ENCODE measurements at regions not wholly inside any gene's neighbourhood (a gene's known extent, or its start where the extent isn't known, plus 50 kb on each side); places are given as distances from the start of the nearest gene placed in this dataset.
"Not testable (repeated sequence)": the region's sequence is repeated elsewhere in the genome, so short reads cannot be mapped to it uniquely, and the experiment has no call there.

GRCh38 chr4:137748616-137749015, 216.3 kb upstream of the PCDH18 start:
- Histone ChIP-seq H3K9me3 (ENCODE audit: control insufficient read depth, insufficient read depth, low read length) (no peaks in the 10 kb centered on the region), H3K36me3 (ENCODE audit: control insufficient read depth, insufficient read depth, low read length) (no peaks in the 10 kb centered on the region), H3K4me3 (ENCODE audit: low read depth, low read length) (no peak overlapping the region), H3K27me3 (ENCODE audit: control insufficient read depth, insufficient read depth, low read length) (no peaks in the 10 kb centered on the region), H3K9ac (ENCODE audit: low read depth, low read length) (no peak overlapping the region), H3K27ac (ENCODE audit: low read depth, low read length) (no peak overlapping the region), H3K4me1 (ENCODE audit: control insufficient read depth, insufficient read depth, low read length) (0 out of 2 replicates have a peak, but pooled peaks cover 4% of the 10 kb centered on the region)

GRCh38 chr4:137740141-137740540, 207.8 kb upstream of the PCDH18 start:
- no peak overlapping the region for H3K27ac ChIP-seq (ENCODE audit: low read depth, low read length)
- H3K9me3 ChIP-seq (ENCODE audit: control insufficient read depth, insufficient read depth, low read length), result no peaks in the 10 kb centered on the region
- no peak overlapping the region for H3K9ac ChIP-seq (ENCODE audit: low read depth, low read length)
- H3K4me1 ChIP-seq (ENCODE audit: control insufficient read depth, insufficient read depth, low read length), result 0 out of 2 replicates have a peak, but pooled peaks cover 4% of the 10 kb centered on the region
- H3K4me3 ChIP-seq (ENCODE audit: low read depth, low read length), result no peak overlapping the region
- H3K27me3 ChIP-seq (ENCODE audit: control insufficient read depth, insufficient read depth, low read length), result no peaks in the 10 kb centered on the region
- H3K36me3 ChIP-seq (ENCODE audit: control insufficient read depth, insufficient read depth, low read length), result no peaks in the 10 kb centered on the region

DNA sequence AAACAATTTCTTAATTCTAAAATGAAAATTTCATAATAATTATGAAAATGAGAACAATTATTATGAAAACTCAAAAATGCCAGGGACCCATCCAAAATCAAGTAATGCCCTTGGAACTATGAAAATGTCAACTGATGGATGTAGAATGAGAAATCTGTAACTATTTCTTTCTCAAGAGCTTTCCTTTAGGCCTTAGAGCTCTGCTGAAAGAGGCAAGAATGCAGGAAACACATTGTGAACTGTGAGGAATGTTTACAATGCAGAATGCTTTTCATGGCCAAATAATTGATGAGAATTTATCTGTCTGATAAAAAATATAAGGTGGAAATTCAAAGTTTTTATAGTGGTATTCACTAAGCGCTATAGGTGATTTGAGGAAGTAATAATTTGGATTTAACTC, 207.1 kb upstream of the PCDH18 start:
- Histone ChIP-seq H3K9me3 (ENCODE audit: control insufficient read depth, insufficient read depth, low read length) (no peaks in the 10 kb centered on the region), H3K4me1 (ENCODE audit: control insufficient read depth, insufficient read depth, low read length) (0 out of 2 replicates have a peak, but pooled peaks cover 4% of the 10 kb centered on the region), H3K27me3 (ENCODE audit: control insufficient read depth, insufficient read depth, low read length) (no peaks in the 10 kb centered on the region), H3K9ac (ENCODE audit: low read depth, low read length) (no peak overlapping the region), H3K4me3 (ENCODE audit: low read depth, low read length) (no peak overlapping the region), H3K36me3 (ENCODE audit: control insufficient read depth, insufficient read depth, low read length) (no peaks in the 10 kb centered on the region), H3K27ac (ENCODE audit: low read depth, low read length) (no peak overlapping the region)

DNA sequence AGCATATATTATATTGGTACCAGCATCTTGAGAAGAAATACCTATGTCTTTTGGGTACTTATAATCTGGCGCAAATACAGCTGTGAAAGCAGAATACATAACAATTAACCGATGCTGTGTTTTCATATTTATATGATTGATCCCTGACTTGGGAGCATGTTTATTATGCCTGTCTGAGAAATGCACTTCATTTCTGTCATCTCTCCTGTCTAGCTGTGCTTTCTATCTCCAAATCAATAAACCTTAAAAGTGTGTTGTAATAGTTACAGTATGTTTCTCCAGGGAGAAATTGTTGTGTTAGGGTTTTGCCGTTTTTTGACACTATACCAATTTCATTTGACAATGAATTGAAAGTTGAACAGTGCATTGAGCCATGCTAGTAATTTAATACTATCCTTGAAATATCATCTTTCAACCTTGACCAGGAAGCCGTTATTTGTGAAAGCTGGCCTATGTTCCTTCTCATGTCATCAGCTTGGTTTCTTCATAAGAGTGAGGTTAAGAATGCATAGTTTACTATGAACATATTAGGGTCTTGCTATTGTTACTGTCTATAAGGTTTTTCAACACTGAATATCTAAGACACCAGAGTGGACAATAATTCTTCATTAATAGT, 206.2 kb upstream of the PCDH18 start:
- Histone ChIP-seq H3K27ac (ENCODE audit: low read depth, low read length) (no peak overlapping the region), H3K36me3 (ENCODE audit: control insufficient read depth, insufficient read depth, low read length) (no peaks in the 10 kb centered on the region), H3K9ac (ENCODE audit: low read depth, low read length) (no peak overlapping the region), H3K4me3 (ENCODE audit: low read depth, low read length) (no peak overlapping the region), H3K9me3 (ENCODE audit: control insufficient read depth, insufficient read depth, low read length) (no peaks in the 10 kb centered on the region), H3K27me3 (ENCODE audit: control insufficient read depth, insufficient read depth, low read length) (no peaks in the 10 kb centered on the region), H3K4me1 (ENCODE audit: control insufficient read depth, insufficient read depth, low read length) (no peaks in the 10 kb centered on the region)

DNA sequence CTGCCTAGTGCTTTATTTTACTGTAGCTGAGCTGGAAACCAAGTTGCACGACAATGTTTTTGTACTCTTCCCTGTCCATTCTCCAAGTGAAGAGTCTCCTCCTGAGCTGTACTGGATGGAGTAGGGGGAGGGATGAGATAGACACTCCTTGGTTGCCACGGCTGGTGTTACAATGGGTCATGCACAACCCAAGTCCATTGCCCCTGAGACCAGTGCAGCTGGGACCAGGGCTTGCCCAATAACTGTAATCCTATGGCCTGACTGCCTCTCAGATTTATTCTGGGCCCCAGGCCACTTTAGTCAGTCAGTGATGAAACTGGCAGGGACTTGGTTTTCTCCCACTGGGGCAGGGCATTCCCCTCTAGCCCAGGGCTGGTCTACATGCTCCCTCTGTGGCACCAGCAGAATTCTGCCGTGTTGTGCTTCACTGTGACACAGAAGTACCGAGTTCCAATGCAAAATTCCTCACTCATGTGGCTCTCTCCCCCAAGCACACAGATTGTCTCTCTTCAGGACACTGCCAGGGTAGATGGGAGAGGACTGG, 203.3 kb upstream of the PCDH18 start:
- Histone ChIP-seq H3K4me3 (ENCODE audit: low read depth, low read length) (no peak overlapping the region), H3K27me3 (ENCODE audit: control insufficient read depth, insufficient read depth, low read length) (no peaks in the 10 kb centered on the region), H3K9ac (ENCODE audit: low read depth, low read length) (no peak overlapping the region)

GRCh38 chr4:137733174-137734141, 201.2 kb upstream of the PCDH18 start:
- not testable (repeated sequence) for H3K27ac ChIP-seq (ENCODE audit: low read depth, low read length); H3K27me3 ChIP-seq (ENCODE audit: control insufficient read depth, insufficient read depth, low read length); H3K4me3 ChIP-seq (ENCODE audit: low read depth, low read length); H3K4me1 ChIP-seq (ENCODE audit: control insufficient read depth, insufficient read depth, low read length); H3K36me3 ChIP-seq (ENCODE audit: control insufficient read depth, insufficient read depth, low read length); H3K9me3 ChIP-seq (ENCODE audit: control insufficient read depth, insufficient read depth, low read length); H3K9ac ChIP-seq (ENCODE audit: low read depth, low read length)

More for the DNA sequence above, 203.3 kb upstream of the PCDH18 start:
- no peaks in the 10 kb centered on the region for H3K4me1 ChIP-seq (ENCODE audit: control insufficient read depth, insufficient read depth, low read length)
- H3K9me3 ChIP-seq (ENCODE audit: control insufficient read depth, insufficient read depth, low read length), result no peaks in the 10 kb centered on the region
- no peaks in the 10 kb centered on the region for H3K36me3 ChIP-seq (ENCODE audit: control insufficient read depth, insufficient read depth, low read length)
- H3K27ac ChIP-seq (ENCODE audit: low read depth, low read length), result no peak overlapping the region

DNA sequence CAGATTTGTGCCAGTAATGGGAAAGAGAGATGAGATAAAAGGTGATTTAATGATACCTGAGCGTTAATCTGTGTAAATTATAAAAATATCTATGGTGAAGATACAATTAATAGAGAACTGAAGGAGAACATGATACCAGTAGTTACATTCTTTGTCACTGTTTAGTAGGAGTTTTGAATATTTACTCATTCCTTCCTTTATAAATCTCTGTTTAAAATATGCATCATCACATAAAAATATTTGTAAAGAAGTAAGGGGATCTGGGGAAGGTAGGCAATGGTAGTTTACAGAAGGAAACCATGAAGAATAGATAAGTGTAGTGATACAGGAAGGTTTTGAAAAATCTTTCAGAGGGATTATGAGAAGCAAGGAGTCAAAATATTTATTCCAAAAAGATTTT, 190.6 kb upstream of the PCDH18 start:
- Histone ChIP-seq H3K9me3 (ENCODE audit: control insufficient read depth, insufficient read depth, low read length) (0 out of 2 replicates have a peak, but pooled peaks cover 4% of the 10 kb centered on the region), H3K27me3 (ENCODE audit: control insufficient read depth, insufficient read depth, low read length) (no peaks in the 10 kb centered on the region)

GRCh38 chr4:137711502-137711901, 179.2 kb upstream of the PCDH18 start:
- no peaks in the 10 kb centered on the region for H3K9me3 ChIP-seq (ENCODE audit: control insufficient read depth, insufficient read depth, low read length)

More for the DNA sequence above, 190.6 kb upstream of the PCDH18 start:
- Histone ChIP-seq H3K27ac (ENCODE audit: low read depth, low read length) (no peak overlapping the region), H3K36me3 (ENCODE audit: control insufficient read depth, insufficient read depth, low read length) (no peaks in the 10 kb centered on the region), H3K9ac (ENCODE audit: low read depth, low read length) (no peak overlapping the region), H3K4me3 (ENCODE audit: low read depth, low read length) (no peak overlapping the region), H3K4me1 (ENCODE audit: control insufficient read depth, insufficient read depth, low read length) (no peaks in the 10 kb centered on the region)

DNA sequence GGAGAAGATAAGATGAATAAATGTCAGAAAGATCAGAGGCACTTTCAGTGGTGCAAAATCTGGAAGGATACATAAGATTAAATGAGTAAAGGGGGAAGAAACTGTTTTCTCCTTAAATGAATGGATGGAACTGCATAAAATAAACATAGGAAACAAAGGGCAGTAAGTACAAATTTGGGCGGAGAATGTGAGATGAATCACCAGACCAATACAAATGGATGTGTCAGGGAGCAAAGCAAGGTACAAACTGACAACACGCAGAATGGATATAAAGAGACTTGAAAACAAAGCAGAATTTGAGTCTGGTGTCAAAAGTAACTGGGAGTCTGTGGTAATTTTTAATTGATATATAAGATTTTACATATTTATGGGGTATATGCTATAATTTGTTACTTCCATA, 175.3 kb upstream of the PCDH18 start:
- H3K27me3 ChIP-seq (ENCODE audit: control insufficient read depth, insufficient read depth, low read length), result no peaks in the 10 kb centered on the region
- H3K4me1 ChIP-seq (ENCODE audit: control insufficient read depth, insufficient read depth, low read length), result peaks cover 6% of the 10 kb centered on the region; the same call in 1 of the 2 replicates
- H3K9me3 ChIP-seq (ENCODE audit: control insufficient read depth, insufficient read depth, low read length), result no peaks in the 10 kb centered on the region
- no peaks in the 10 kb centered on the region for H3K36me3 ChIP-seq (ENCODE audit: control insufficient read depth, insufficient read depth, low read length)
- H3K4me3 ChIP-seq (ENCODE audit: low read depth, low read length), result no peak overlapping the region
- no peak overlapping the region for H3K9ac ChIP-seq (ENCODE audit: low read depth, low read length)
- no peak overlapping the region for H3K27ac ChIP-seq (ENCODE audit: low read depth, low read length)

More at GRCh38 chr4:137711502-137711901, 179.2 kb upstream of the PCDH18 start:
- Histone ChIP-seq H3K27me3 (ENCODE audit: control insufficient read depth, insufficient read depth, low read length) (no peaks in the 10 kb centered on the region), H3K27ac (ENCODE audit: low read depth, low read length) (peak overlapping the region; percentile 37), H3K36me3 (ENCODE audit: control insufficient read depth, insufficient read depth, low read length) (no peaks in the 10 kb centered on the region), H3K4me1 (ENCODE audit: control insufficient read depth, insufficient read depth, low read length) (peaks cover 6% of the 10 kb centered on the region; the same call in 1 of the 2 replicates), H3K4me3 (ENCODE audit: low read depth, low read length) (no peak overlapping the region), H3K9ac (ENCODE audit: low read depth, low read length) (no peak overlapping the region)

GRCh38 chr4:137707102-137707620, 174.9 kb upstream of the PCDH18 start:
- Histone ChIP-seq H3K4me3 (ENCODE audit: low read depth, low read length) (no peak overlapping the region), H3K4me1 (ENCODE audit: control insufficient read depth, insufficient read depth, low read length) (peaks cover 6% of the 10 kb centered on the region; the same call in 1 of the 2 replicates), H3K36me3 (ENCODE audit: control insufficient read depth, insufficient read depth, low read length) (no peaks in the 10 kb centered on the region), H3K27ac (ENCODE audit: low read depth, low read length) (no peak overlapping the region), H3K27me3 (ENCODE audit: control insufficient read depth, insufficient read depth, low read length) (no peaks in the 10 kb centered on the region), H3K9ac (ENCODE audit: low read depth, low read length) (no peak overlapping the region), H3K9me3 (ENCODE audit: control insufficient read depth, insufficient read depth, low read length) (no peaks in the 10 kb centered on the region)
